GM19438 (cell line): ENCODE measurements at regions not wholly inside any gene's neighbourhood (a gene's known extent, or its start where the extent isn't known, plus 50 kb on each side); places are given as distances from the start of the nearest gene placed in this dataset.
"Not testable (repeated sequence)": the region's sequence is repeated elsewhere in the genome, so short reads cannot be mapped to it uniquely, and the experiment has no call there.

Source experiments
- ATAC-seq: cut with Tn5 transposase; IDR thresholded peaks from one replicate; pipeline ENCODE4 v1.9.1; 2021; ENCODE audit warnings: low read depth; ENCODE audit not compliant: unreplicated experiment

DNA sequence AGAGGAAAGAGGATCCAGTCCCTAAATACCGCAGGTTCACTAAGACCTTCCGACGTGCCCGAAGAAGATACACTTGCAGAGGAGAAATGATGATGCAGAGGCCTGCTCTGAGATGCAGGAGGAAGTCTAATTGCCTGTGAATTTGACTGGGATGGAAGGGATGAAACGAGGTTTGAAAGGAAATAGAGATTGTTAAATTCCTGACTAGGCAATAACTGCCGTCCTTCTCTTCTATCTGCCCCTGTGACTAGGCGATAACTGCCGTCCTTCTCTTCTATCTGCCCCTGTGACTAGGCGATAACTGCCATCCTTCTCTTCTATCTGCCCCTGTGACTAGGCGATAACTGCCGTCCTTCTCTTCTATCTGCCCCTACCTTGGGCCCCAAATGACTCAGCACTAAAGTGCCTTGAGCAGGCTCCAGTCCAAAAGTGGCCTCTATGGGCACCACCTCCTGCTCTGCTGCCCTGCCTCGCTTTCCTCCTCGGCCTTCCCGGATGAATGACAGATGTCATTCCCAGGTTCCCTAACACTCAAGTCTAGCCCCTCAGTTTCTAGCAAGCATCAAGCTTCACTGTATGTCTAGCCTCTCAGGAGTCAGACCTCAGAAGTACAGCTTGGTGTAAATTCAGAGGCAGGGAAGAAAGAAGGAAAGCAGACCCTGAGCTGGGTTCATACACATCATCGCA, 189.1 kb downstream of the FOXD4L6 start:
- ATAC-seq = not testable (repeated sequence)

DNA sequence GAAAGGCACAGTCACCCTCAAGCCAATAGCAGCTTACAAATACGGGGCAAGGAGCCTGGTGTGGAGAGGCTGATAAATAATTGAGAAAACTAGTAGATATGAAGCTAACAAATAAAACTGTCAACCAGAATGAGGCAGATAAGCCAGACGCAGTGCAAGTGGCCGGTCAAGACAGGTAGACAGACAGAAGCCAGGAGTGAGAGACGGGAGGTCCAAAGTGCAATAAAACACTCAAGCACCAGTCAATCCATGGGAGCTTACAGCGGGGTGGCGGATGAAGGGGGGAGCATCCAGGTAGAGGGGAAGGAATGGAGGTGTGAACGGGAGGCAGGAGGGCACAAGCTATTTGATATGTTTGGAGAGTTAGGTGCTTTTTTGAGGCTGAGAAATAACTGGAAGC, 193.1 kb downstream of the FOXD4L6 start:
- no peak for ATAC-seq

DNA sequence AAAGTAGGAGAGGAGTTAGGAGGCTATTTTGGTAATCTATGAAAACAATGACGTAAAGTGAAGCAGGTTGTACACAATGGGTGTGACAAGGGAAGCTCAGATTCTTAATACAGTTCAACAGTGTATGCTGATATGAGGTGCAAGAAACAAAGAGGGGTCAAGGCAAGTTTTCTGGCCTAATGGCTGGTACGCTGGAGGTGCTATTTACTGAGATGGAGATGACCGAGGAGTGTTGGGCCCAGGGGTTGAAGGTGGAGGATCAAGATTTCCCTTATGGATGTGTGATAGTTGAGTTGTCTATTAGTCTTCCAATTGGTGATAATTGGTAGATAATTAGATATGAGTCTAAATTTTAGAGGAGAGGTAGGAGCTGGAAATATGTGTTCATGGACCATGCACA, 194.0 kb downstream of the FOXD4L6 start:
- not testable (repeated sequence) for ATAC-seq

DNA sequence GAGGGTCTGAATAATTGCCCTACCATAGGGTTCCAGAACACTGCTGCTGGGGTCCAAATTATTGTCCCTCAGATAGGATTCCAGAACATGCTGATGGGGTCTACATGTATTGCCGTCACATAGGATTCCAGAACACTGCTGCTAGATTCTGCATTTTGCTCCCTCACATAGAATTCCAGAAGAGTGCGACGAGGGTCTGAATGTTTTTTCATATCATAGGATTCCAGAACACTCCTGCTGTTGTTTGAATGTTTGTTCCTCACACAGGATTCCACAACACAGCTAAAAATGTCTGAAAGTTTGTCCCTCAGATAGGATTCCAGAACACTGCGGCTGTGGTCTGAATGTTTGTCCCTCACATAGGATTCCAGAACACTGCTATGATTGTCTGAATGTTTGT, 198.1 kb downstream of the FOXD4L6 start:
- not testable (repeated sequence) for ATAC-seq

DNA sequence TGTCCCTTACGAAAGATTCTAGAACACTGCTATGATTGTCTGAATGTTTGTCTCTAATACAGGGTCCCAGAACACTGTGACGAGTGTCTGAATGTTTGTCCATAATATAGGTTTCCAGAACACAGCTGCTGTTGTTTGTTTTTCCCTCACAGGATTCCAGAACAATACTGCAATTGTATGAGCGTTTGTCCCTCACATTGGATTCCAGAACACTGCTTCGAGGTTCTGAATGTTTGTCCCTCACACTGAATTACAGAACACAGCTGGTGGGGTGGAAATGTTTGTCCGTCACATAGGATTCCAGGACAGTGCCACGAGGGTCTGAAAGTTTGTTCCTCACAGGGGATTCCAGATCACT, 199.0 kb downstream of the FOXD4L6 start:
- ATAC-seq = not testable (repeated sequence)

DNA sequence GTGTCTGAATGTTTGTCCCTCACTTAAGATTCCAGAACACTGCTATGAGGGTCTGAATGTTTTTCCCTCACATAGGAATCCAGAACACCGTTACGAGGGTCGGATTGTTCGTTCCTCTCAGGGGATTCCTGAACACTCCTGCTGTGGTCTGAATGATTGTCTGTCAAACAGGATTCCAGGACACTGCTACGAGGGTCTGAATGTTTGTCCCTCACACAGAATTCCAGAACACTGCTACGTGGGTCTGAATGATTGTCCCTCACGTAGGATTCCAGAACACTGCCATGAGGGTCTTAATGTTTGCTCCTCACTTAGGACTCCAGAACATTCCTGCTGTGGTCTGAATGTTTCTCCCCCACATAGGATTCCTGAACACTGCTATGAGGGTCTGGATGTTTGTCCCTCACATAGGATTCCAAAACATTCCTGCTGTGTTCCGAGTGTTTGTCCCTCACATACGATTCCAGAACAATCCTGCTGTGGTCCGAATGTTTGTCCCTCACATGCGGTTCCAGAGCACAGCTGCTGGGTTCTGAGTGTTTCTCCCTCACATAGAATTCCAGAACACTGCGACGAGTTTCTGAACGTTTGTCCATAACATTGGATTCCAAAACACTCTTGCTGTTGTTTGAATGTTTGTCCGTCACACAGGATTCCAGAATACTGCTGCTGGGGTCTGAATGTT, 199.5 kb downstream of the FOXD4L6 start:
- no peak for ATAC-seq

DNA sequence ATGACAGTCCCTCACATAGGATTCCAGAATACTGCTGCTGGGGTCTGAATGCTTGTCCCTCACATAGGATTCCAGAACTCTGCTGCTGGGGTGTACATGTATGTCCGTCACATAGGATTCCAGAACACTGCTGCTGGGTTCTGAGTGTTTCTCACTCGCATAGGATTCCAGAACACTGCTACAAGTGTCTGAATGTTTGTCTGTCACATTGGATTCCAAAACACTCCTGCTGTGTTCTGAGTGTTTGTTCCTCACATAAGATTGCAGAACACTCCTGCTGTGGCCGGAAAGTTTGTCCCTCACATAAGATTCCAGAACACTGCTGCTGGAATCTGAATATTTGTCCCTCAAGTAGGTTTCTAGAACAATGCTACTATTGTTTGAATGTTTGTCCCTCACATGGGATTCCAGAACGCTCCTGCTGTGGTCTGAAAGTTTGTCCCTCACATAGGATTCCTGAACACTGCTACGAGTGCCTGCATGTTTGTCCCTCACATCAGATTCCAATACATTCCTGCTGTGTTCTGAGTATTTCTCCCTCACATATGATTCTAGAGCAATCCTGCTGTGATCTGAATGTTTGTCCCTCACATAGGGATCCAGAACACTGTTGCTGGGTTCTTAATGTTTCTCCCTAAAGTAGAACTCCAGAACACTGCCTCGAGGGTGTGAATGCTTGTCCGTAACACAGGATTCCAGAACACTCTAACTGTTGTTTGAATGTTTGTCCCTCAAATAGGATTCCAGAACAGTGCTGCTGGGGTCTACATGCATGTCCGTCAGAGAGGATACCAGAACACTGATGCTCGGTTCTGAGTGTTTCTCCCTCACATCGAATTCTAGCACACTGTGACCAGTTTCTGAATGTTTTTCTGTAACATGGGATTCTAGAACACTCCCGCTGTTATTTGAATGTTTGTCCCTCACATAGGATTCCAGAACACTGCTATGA, 200.4 kb downstream of the FOXD4L6 start:
- no peak for ATAC-seq

DNA sequence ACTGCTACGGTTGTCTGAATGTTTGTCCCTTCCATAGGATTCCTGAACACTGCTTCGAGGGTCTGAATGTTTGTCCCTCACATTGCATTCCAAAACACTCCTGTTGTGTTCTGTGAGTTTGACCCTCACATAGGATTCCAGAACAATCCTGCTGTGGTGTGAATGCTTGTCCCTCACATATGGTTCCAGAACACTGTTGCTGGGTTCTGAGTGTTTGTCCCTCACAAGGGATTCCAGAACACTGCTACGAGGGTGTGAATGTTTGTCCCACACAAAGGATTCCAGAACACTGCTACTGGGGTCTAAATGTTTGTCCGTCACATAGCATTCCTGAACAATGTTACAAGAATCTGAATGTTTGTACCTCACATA, 201.2 kb downstream of the FOXD4L6 start:
- ATAC-seq = no peak

DNA sequence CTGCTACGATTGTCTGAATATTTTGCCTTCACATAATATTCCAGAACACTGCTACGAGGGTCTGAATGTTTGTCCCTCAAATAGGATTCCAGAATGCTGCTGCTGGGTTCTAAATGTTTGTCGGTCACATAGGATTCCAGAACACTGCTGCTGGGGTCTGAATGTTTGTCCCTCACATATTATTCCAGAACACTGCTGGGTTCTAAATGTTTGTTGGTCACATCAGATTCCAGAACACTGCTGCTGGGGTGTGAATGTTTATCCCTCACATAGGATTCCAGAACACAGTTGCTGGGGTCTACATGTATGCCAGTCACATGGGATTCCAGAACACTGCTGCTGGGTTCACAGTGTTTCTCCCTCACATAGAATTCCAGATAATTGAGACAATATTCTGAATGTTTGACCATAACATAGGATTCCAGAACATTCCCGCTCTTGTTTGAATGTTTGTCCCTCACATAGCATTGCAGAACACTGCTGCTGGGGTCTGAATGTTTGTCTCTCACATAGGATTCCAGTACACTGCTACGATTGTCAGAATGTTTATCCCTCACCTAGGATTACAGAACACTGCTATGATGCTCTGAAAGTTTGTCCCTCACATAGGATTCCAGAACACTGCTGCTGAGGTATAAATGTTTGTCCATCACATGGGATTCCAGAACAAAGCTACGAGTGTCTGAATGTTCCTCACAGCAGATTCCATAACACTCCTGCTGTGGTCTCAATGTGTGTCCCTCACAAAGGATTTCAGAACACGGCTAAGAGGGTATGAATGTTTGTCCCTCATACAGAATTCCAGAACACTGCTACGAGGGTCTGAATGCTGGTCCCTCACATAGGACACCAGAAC, 201.8 kb downstream of the FOXD4L6 start:
- ATAC-seq = no peak

DNA sequence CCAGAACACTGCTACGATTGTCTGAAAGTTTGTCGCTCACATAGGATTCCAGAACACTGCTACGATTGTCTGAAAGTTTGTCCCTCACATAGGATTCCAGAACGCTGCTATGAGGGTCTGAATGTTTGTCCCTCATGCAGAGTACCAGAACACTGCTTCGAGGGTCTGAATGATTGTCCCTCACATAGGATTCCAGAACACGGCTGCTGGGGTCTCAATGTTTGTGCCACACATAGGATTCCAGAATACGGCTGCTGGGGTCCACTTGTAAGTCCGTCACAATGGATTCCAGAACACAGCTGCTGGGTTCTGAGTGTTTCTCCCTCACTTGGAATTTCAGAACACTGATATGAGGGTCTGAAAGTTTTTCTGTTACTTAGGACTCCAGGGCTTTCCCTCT, 203.3 kb downstream of the FOXD4L6 start:
- no peak for ATAC-seq

DNA sequence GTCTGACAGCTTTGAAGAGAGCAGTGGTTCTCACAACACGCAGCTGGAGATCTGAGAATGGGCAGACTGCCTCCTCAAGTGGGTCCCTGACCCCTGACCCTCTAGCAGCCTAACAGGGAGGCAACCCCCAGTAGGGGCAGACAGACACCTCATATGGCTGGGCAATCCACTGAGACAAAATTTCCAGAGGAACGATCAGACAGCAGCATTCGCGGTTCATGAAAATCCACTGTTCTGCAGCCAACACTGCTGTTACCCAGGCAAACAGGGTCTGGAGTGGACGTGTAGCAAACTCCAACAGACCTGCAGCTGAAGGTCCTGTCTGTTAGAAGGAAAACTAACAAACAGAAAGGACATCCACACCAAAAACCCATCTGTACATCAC, 212.1 kb downstream of the FOXD4L6 start:
- not testable (repeated sequence) for ATAC-seq

DNA sequence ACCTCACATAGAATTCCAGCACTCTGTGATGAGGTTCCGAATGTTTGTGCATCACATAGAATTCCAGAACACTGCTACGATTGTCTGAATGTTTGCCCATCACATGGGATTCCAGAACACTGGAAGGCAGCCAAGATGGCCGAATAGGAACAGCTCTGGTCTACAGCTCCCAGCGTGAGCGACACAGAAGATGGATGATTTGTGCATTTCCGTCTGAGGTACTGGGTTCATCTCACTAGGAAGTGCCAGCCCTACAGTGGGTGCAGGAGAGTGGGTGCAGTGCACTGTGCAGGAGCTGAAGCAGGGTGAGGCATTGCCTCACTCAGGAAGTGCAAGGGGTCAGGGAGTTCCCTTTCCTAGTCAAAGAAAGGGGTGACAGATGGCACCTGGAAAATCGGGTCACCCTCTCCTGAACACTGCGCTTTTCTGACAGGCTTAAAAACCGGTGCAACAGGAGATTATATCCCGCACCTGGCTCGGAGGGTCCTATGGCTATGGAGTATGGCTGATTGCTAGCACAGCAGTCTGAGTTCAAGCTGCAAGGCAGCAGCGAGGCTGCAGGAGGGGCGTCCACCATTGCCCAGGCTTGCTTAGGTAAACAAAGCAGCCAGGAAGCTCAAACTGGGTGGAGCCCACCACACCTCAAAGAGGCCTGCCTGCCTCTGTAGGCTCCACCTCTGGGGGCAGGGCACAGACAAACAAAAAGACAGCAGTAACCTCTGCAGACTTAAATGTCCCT, 212.7 kb downstream of the FOXD4L6 start:
- not testable (repeated sequence) for ATAC-seq

DNA sequence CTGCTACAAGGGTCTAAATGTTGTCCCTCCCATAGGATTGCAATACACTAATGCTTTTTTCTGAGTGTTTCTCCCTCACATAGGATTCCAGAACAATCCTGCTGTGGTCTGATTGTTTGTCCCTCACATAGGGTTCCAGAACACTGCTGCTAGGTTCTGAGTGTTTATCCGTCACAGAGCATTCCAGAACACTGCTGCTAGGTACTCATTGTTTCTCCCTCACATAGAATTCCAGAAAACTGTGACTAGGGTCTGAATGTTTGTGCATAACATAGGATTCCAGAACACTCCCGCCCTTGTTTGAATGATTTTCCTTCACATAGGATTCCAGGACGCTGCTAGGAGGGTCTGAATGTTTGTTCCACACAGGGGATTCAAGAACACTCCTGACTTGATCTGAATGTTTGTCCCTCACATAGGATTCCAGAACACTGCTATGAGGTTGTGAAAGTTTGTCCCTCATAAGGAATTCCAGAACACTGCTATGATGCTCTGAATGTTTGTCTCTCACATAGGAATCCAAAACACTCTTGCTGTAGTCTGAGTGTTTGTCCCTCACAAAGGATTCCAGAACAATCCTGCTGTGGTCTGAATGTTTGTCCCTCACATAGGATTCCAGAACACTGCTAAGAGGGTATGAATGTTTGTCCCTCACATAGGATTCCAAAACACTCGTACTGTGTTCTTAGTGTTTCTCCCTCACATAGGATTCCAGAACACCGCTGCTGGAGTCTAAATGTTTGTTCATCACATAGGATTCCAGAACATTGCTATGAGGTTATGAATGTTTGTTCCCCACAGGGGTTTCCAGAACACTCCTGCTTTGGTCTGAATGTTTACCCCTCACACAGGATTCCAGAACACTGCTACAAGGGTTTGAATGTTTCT, 213.5 kb downstream of the FOXD4L6 start:
- no peak for ATAC-seq

DNA sequence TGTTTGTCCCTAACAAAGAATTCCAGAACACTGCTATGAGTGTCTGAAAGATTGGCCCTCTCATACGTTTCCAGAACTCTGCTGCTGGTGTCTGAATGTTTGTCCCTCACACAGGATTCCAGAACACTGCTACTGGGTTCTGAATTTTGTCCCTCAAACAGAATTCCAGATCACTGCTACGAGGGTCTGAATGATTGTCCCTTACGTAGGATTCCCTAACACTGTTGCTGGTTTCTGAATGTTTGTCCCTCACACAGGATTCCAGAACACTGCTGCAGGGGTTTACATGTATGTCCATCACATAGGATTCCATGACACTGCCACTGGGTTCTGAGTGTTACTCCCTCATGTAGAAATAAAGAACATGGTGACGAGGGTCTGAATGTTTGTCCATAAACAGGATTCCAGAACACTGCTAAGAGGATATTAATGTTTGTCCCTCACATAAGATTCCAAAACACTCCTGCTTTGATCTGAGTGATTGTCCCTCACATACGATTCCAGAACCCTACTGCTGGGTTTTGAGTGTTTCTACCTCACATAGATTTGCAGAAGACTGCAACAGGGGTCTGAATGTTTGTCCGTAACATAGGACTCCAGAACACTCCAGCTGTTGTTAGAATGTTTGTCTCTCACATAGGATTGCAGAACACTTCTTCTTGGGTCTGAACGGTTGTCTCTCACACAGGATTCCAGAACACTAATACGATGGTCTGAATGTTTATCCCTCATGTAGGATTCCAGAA, 214.4 kb downstream of the FOXD4L6 start:
- ATAC-seq = no peak

DNA sequence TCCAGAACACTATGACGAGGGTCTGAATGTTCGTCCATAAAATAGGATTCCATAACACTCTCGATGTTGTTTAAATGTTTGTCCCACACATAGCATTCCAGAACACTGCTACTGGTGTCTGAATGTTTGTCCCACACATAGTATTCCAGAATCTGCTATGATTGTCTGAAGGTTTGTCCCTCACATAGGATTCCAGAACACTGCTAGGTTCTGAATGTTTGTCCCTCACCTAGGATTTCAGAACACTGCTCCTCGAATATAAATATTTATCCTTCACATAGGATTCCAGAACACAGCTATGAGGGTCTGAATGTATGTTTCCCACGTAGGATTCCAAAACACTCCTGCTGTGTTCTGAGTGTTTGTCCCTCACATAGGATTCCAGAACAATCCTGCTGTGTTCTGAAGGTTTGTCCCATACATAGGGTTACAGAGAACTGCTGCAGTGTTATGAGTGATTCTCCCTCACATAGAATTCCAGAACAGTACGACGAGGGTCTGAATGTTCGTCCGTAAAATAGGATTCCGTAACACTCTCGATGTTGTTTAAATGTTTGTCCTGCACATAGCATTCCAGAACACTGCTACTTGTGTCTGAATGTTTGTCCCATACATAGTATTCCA, 215.3 kb downstream of the FOXD4L6 start:
- ATAC-seq = no peak

DNA sequence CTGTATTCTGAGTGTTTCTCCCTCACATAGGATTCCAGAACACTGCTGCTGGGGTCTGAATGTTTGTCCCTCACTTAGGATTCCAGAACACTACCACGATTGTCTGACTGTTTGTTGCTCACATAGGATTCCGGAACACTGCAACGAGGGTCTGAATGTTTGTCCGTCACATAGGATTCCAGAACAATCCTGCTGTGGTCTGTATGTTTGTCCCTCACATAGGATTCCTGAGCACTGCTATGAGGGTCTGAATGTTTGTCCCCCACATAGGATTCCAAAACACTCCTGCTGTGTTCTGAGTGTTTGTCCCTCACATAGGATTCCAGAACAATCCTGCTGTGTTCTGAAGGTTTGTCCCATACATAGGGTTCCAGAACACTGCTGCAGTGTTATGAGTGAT, 215.8 kb downstream of the FOXD4L6 start:
- not testable (repeated sequence) for ATAC-seq

DNA sequence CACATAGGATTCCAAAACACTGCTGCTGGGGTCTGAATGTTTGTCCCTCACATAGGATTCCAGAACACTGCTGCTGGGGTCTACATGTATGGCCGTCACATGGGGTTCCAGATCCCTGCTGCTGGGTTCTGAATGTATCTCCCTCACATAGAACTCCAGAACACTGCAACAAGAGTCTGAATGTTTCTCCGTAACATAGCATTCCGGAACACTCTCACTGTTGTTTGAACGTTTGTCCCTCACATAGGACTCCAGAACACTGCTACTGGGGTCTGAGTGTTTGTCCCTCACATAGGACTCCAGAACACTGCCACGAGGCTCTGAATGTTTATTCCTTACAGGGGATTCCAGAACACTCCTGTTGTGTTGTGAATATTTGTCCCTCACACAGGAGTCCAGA, 216.8 kb downstream of the FOXD4L6 start:
- ATAC-seq = no peak

DNA sequence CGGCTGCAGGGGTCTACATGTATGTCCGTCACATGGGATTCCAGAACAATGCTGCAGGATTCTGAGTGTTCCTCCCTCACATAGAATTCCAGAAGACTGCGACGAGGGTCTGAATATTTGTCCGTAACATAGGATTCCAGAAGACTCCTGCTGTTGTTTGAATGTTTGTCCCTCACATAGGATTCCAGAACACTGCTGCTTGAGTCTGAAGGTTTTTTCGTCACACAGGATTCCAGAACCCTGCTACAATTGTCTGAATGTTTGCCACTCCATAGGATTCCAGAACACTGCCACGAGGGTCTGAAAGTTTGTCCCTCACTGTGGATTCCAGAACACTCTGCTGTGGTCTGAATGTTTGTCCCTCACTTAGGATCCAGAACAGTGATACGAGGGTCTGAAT, 217.5 kb downstream of the FOXD4L6 start:
- not testable (repeated sequence) for ATAC-seq
